ENCODE measurements at regions not wholly inside any gene's neighbourhood (a gene's known extent, or its start where the extent isn't known, plus 50 kb on each side); places are given as distances from the start of the nearest gene placed in this dataset.
A peak's percentile ranks its signal among the peaks of the same experiment; 100 is the strongest.
"Not testable (repeated sequence)": the region's sequence is repeated elsewhere in the genome, so short reads cannot be mapped to it uniquely, and the experiment has no call there.

DNA sequence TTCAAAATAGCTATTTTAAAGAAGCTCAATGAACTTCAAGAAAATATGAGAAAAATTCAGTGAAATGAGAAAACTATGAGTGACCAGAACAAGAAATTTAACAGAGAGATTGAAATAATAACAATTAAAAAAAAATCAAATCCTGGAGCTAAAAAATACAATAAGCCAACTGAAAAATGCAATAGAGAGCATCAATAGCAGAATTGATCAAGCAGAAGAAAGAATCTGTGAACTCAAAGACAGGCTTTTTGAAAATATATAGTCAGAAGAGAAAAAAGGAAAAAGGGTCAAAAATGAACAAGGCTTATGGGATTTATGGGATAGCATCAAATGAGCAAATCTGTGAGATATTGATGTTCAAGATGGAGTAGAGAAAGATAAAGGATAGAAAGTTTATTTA lies 133.0 kb downstream of the OTUD1 start:
- ATAC-seq (ENCODE audit: low FRiP score), result no peak
- no peak for DNase-seq (ENCODE audit: low spot score)
- no peak for TF ChIP-seq CTCF (IDR thresholded peaks at IDR 0.05)

DNA sequence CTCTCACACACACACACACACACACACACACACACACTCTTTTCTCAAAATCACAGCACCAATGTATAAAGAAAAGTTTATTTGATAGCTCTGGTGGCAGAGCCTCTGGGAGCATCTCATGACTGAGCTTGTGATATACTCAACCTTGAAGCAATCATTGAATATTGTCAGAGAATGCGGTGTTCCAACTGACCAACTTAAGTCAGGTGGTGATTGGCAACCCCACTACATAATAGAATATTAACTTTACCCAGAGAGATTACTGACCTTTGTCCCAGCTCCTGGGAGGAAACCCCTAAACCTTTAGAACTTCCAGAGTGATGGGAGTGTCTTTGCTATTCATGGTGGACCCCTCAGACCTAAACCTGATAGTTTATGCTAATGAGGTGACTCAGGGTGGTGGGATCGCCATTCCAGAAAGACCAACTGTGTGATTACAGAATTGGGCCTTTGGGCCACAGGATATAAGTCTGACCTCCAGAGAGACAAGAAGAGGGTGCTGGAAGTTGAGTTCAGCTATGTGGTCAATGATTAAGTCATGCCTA lies 143.1 kb downstream of the OTUD1 start:
- DNase-seq (ENCODE audit: low spot score) (no peak), ATAC-seq (ENCODE audit: low FRiP score) (no peak)
- no peak for TF ChIP-seq CTCF (IDR thresholded peaks at IDR 0.05)

DNA sequence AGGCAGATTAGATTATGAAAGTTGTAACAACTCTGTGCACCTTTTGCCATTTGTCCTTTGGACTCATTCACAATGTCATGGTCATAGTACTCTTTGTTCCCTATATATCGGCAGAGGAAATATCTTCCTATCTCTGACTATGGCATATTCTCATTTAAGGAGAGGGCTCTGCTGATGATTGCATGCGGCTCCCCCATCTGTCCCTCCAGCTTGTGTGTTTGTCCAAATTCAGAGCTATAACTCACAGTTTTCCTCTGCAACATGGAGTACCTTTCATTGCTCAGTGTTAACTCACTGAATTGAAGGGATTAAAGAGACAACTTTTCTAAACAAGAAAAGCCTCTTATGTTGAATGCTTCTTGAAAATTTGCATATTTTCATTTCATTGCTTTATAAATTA lies 145.5 kb downstream of the OTUD1 start:
- ATAC-seq (ENCODE audit: low FRiP score) (no peak), DNase-seq (ENCODE audit: low spot score) (no peak)
- no peak for TF ChIP-seq CTCF (IDR thresholded peaks at IDR 0.05)

- no peak for DNase-seq (ENCODE audit: low spot score)
- no peak for TF ChIP-seq CTCF (IDR thresholded peaks at IDR 0.05)
- ATAC-seq (ENCODE audit: low FRiP score), result no peak
Observed at GRCh38 chr10:23585186-23585585, 146.3 kb downstream of the OTUD1 start.

GRCh38 chr10:23585666-23586065 lies 146.8 kb downstream of the OTUD1 start:
- no peak for ATAC-seq (ENCODE audit: low FRiP score)
- DNase-seq (ENCODE audit: low spot score), result no peak
- TF ChIP-seq CTCF (IDR thresholded peaks at IDR 0.05), result no peak

GRCh38 chr10:23595278-23595677 lies 156.4 kb downstream of the OTUD1 start:
- ATAC-seq (ENCODE audit: low FRiP score); DNase-seq (ENCODE audit: low spot score): not testable (repeated sequence)

GRCh38 chr10:23604613-23605012 lies 165.7 kb downstream of the OTUD1 start:
- DNase-seq (ENCODE audit: low spot score), result no peak
- no peak for TF ChIP-seq CTCF (IDR thresholded peaks at IDR 0.05)
- ATAC-seq (ENCODE audit: low FRiP score), result peak; percentile 59

DNA sequence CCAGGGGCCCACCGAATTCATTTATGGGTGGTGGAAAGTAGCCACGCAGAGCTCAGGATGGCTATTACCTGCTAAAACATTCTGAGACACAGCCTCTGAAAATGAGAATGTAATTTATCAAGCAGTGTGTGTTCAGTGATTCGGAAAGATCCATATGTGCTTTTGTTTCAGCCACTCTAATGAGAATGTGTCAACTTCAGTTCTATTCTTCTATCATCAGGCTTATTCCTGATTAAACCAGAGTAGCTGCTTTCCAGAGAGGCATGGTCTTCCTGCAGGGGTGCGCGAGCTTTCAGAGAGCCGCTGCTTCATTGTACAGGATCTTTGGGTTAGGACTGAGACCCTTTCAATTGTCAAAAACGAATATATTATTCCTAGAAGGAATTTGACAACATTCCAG lies 167.6 kb downstream of the OTUD1 start:
- DNase-seq (ENCODE audit: low spot score) (no peak), ATAC-seq (ENCODE audit: low FRiP score) (no peak)
- TF ChIP-seq CTCF (IDR thresholded peaks at IDR 0.05), result no peak
